ENCODE measurements at regions not wholly inside any gene's neighbourhood (a gene's known extent, or its start where the extent isn't known, plus 50 kb on each side); places are given as distances from the start of the nearest gene placed in this dataset.

- DNase-seq, result no peak
Observed at GRCh38 chr7:42858570-42858969, 53.3 kb downstream of the C7orf25 start.

GRCh38 chr7:42856605-42856987 is 55.3 kb downstream of the C7orf25 start:
- no peak for DNase-seq

DNA sequence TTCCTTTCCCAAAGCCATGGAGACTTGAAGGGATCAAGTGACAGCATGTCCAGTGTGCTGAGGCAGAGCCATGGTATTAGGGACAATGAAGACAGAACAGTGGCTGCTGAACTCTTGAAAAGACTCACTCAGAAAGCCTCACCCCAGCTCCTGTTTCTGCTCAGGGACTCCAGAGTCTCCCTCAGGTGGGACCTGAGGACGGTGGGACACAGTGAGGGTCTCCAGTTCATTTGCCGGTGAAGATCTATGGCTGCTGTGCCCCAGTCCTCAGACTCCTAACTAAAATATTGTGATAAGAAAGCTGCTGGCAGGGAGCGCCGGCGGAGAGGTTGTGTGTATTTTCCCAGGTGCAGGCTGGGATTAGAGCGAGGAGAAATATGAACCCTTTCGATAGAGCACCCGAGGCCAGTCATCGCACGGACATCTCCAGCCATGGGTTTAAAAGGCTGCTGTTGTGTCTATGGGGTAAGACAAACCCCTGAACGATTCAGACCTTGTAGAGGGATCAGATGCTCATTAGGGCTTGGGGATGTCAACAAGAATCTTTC is 57.2 kb downstream of the C7orf25 start:
- DNase-seq, result no peak

- no peak for DNase-seq
Observed at GRCh38 chr7:42852531-42852930, 59.3 kb downstream of the C7orf25 start.

- peak in 1 of 2 donors; percentile 29 for DNase-seq
Observed at GRCh38 chr7:42843205-42843800, 68.6 kb downstream of the C7orf25 start.

DNA sequence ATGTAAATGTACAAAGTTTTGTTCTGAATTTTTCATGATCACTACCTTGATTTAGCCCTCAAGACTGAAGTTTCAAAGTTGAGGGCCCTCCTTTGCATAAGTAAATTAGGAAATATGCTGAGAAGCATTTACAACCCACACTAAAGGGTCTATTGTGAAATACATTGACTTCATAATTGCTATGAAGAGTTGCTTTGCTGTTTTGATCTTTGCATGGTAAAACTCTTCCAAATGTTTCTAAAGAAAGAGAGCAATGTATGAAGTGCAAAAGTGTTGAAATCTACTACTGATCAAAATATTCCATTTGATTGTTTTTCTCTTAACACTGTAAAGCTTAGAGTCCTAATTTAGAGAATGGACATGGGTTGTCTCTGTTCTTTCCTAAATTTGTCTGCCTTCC is 77.2 kb downstream of the C7orf25 start:
- DNase-seq, result no peak

DNA sequence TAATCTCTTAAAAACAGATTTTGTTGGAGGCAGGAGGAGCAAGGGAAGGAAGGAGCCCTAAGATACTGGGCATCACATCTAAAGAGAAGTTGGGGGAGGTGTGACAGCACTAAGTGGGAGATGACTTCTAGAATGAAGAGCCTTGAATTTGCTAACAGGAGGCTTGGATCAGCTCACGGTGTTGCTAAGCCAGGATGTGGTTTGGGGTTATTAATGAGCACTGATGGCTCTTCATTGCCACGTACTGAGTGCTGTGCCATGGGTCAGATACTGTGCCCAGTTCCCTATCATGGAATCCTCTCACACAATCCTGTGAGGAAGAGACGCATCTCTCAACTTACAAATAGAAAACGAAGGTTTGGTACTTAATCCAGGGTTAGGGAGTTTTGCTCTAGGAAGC is 78.5 kb downstream of the C7orf25 start:
- no peak for DNase-seq

DNA sequence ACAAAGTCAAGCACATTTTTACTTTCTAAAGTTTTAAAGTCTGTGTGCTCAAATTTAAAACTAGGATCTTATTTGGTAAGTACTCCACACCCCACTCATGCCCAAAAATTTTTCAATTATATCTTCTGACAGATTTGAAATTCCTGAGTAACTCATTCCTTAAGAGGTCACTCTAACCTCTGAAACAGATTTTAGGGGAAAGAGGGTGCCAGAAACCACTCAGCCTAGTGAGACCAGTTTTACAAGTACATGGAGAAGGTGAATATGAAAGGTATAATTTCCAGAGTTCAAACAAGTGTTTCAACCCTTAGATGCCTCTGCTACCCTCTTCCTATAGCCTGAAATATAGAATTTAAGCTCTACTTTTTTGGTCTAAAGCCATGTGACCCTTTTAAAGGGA is 79.2 kb downstream of the C7orf25 start:
- no peak for DNase-seq

GRCh38 chr7:42831718-42832522 is 80.0 kb downstream of the C7orf25 start:
- no peak for DNase-seq

- DNase-seq, result no peak
Observed at GRCh38 chr7:42831006-42831717, 80.7 kb downstream of the C7orf25 start.

DNA sequence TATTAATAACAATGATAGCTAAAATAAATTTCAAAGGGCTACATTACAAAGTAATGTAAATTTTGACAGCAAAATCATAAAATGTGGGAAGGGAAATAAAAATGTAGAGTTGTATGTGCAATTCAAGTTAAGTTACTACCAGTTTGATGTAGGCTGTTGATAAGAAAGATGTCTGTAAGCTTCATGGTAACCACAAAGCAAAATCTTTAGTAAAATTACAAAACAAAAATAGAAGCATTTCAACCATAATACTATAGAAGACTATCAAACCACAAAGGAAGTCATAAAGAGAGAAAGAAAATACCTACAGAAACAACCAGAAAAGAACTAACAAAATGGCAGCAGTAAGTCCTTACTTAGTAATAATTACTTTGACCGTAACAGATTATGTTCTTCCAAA is 99.1 kb downstream of the C7orf25 start:
- DNase-seq, result no peak

GRCh38 chr7:42805601-42806000 is 106.3 kb downstream of the C7orf25 start:
- no peak for DNase-seq

DNA sequence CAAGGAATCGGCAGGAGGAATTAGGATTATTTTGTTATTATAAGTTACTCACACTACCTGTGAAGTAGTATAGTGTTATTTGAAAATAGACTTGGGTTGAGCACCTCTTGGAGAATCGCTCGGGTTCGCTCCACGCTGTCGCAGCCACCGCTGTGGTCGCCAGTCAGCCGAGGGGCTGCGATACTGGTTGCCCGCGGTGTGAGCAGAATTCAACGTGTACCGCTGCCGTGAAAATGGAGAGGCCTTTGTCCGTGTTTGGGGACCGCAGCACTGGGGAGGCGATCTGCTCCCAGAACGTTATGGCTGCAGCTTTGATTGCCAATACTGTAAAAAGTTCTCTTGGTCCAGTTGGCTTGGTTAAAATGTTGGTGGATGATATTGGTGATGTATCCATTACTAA is 117.2 kb downstream of the C7orf25 start:
- DNase-seq, result no peak

- DNase-seq, result no peak
Observed at GRCh38 chr7:42792841-42793240, 119.0 kb downstream of the C7orf25 start.

DNA sequence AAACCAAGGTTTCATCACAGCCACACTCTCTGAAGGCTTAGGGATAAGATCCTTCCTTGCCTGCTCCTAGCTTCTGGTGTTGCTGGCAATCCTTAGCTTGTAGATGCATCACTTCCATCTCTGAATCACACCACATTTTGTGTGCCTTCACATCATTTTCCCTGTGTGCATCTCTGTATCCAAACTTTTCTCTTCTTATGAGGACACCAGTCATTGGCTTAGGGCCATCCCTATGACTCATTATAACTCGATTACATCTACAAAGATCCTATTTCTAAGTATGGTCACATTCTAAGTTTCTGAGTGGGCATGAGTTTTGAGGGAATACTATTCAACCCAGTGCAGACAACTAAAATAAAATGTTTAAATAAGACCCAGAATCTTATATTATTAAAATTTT is 121.7 kb downstream of the C7orf25 start:
- DNase-seq, result no peak

- no peak for DNase-seq
Observed at GRCh38 chr7:42774436-42774835, 137.4 kb downstream of the C7orf25 start.

- DNase-seq, result no peak
Observed at GRCh38 chr7:42770114-42770513, 141.8 kb downstream of the C7orf25 start.

DNA sequence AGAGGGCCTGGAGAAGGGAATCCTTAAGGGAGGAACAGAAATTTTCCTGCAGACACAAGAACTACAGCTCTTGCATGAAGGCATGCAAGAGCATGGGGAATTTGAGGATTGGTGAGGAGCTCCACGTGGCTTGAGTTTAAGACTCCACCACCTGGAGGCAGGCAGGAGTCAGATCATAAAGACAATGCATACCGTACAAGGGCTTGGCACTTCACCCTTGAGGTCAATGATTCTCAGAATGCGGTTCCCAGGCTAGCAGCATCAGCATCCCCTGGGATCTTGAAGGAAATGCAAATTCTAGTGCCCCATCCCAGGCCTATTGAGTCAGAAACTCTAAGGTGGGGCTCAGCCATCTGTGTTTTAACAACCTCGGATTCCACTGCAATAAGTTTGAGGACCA is 143.8 kb downstream of the C7orf25 start:
- DNase-seq, result no peak

DNA sequence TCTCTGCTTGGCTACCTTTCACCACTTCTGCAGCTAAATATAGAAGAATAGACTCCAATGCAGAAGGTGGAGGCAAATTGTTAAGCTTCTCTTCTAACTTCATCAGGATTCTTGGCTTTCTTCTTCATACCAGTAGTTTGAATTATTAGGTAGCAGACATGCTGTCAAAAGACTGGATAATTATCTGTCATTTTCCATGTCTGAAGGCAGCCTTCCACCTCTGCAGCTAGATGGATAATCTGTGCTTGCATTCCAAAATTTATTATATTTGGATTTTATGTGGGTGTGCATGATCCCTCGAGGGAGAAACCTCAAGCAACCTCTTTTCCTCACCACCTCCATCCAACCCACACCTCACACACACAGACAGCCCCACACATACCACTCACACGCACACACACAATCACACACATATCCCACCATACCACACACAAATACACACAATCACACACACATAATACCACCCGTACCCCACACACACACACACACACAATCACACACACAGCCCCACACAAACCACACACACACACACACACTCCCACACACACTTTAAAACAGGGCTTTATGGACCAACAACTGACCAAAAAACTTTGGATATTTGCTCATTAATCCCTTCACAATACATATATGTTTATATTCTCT is 145.0 kb downstream of the C7orf25 start:
- DNase-seq, result no peak

DNA sequence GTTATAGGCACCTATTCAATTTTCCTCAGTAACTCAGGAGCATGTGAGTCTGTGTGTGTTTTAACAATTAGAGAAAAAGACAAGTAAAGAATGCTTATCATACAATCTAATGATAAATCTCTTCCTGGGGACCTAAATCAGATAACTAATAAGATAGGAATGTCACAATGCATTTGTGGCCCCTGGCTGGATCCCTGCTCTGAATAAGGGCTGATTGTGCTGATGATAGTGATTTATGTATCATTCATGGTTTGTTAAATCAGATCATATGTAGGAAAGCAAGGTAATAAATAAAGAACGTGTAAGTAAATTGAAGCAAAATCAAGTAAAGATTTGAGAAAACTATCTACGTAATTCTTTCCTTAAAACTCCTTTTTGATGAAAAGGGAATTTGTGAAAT is 145.9 kb downstream of the C7orf25 start:
- DNase-seq, result no peak

DNA sequence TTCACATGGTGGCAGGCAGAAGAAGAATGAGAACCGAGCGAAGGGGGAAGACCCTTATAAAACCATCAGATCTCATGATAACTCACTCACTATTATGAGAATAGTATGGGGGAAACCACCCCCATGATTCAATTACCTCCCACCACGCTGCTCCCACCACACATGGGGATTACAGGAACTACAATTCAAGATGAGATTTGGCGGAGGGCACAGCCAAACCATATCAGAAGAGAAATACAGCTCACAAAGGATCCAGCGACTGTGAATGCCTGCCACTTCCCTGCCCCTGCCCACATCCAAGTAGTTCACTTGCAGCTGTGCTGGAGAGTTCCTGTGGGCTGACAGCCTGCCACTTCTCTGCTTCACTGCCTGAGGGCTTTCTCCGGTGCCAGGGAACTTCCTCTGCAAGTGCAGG is 148.7 kb downstream of the C7orf25 start:
- no peak for DNase-seq

- DNase-seq, result no peak
Observed at GRCh38 chr7:42761486-42761885, 150.4 kb downstream of the C7orf25 start.

GRCh38 chr7:42758124-42758523 is 153.7 kb downstream of the C7orf25 start:
- DNase-seq, result no peak
